Keratinocyte (primary cell): ENCODE measurements at regions not wholly inside any gene's neighbourhood (a gene's known extent, or its start where the extent isn't known, plus 50 kb on each side); places are given as distances from the start of the nearest gene placed in this dataset.

ENCODE experiments used
- EZH2 ChIP-seq: IDR thresholded peaks from one replicate; pipeline ENCODE4 v1.6.1; 2012; ENCODE audit warnings: inconsistent platforms, mild to moderate bottlenecking, low read length, moderate library complexity
- TF ChIP-seq, protein P1 (sequence below), 3 experiments: IDR thresholded peaks in 1 of 3; conservative IDR thresholded peaks in 1 of 3; optimal IDR thresholded peaks in 1 of 3; 2 replicates in 2 of 3; 3 replicates in 1 of 3; pipeline versions ENCODE3 to v1.5.1; 2011; ENCODE audit warnings: low read length in 3 of 3, mild to moderate bottlenecking in 3 of 3, moderate library complexity in 2 of 3, control low read depth in 1 of 3, inconsistent platforms in 1 of 3; ENCODE audit not compliant: insufficient read depth in 2 of 3; ENCODE audit errors: extremely low read depth in 1 of 3

DNA sequence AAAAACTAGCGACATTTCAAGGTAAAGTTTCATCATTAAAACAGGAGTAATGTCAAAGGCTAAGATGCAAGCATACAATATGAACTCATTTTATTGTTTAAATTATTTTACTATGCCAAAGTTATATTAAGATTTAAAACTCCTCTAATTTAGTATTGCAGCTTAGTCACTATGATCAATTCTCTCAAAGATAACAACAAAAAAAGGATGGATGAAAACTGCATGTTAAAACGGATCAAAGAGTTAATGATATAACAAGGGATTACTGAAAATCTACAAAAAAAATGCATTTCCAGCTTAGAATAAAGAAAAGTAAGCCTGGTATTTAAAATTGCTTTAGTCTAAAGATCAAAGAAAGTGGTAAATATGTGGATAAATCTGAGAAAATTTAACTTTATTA lies 587.8 kb upstream of the PCDH20 start:
- TF ChIP-seq, protein P1, sequence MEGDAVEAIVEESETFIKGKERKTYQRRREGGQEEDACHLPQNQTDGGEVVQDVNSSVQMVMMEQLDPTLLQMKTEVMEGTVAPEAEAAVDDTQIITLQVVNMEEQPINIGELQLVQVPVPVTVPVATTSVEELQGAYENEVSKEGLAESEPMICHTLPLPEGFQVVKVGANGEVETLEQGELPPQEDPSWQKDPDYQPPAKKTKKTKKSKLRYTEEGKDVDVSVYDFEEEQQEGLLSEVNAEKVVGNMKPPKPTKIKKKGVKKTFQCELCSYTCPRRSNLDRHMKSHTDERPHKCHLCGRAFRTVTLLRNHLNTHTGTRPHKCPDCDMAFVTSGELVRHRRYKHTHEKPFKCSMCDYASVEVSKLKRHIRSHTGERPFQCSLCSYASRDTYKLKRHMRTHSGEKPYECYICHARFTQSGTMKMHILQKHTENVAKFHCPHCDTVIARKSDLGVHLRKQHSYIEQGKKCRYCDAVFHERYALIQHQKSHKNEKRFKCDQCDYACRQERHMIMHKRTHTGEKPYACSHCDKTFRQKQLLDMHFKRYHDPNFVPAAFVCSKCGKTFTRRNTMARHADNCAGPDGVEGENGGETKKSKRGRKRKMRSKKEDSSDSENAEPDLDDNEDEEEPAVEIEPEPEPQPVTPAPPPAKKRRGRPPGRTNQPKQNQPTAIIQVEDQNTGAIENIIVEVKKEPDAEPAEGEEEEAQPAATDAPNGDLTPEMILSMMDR (optimal IDR thresholded peaks at IDR 0.05 in 1 of 3, IDR thresholded peaks at IDR 0.05 in 1 of 3, conservative IDR thresholded peaks at IDR 0.05 in 1 of 3; ENCODE audit: extremely low read depth in 1 of 3, insufficient read depth in 2 of 3, low read length in 3 of 3), result no peak
- no peak for TF ChIP-seq EZH2
